GM12874 (cell line): ENCODE measurements at regions not wholly inside any gene's neighbourhood (a gene's known extent, or its start where the extent isn't known, plus 50 kb on each side); places are given as distances from the start of the nearest gene placed in this dataset.

ENCODE experiments used
- TF ChIP-seq, protein P1 (sequence below): IDR thresholded peaks from 2 replicates; pipeline ENCODE4 v1.5.1; 2011; ENCODE audit warnings: low read depth, mild to moderate bottlenecking, control low read depth, low read length, moderate library complexity; ENCODE audit not compliant: insufficient read depth

DNA sequence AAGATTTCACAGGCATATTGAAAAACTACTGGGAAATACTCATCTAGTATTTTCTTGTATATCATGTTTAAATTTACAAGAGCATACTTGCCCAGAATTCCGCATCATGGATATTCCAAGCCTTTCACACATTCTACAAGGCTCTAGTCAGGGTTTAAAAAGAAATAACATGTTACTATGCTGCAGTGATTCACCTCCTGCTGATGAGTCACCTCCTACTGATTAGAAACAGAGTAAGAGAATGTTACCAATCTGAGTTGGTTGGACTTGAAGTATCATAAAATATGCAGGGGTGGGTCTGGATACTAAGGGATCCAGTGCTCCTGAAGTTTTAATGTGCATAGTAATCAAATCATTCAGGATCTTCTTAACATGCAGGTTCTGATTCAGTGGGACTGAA lies 192.0 kb upstream of the ANK2 start:
- TF ChIP-seq, protein P1, sequence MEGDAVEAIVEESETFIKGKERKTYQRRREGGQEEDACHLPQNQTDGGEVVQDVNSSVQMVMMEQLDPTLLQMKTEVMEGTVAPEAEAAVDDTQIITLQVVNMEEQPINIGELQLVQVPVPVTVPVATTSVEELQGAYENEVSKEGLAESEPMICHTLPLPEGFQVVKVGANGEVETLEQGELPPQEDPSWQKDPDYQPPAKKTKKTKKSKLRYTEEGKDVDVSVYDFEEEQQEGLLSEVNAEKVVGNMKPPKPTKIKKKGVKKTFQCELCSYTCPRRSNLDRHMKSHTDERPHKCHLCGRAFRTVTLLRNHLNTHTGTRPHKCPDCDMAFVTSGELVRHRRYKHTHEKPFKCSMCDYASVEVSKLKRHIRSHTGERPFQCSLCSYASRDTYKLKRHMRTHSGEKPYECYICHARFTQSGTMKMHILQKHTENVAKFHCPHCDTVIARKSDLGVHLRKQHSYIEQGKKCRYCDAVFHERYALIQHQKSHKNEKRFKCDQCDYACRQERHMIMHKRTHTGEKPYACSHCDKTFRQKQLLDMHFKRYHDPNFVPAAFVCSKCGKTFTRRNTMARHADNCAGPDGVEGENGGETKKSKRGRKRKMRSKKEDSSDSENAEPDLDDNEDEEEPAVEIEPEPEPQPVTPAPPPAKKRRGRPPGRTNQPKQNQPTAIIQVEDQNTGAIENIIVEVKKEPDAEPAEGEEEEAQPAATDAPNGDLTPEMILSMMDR, result no peak

DNA sequence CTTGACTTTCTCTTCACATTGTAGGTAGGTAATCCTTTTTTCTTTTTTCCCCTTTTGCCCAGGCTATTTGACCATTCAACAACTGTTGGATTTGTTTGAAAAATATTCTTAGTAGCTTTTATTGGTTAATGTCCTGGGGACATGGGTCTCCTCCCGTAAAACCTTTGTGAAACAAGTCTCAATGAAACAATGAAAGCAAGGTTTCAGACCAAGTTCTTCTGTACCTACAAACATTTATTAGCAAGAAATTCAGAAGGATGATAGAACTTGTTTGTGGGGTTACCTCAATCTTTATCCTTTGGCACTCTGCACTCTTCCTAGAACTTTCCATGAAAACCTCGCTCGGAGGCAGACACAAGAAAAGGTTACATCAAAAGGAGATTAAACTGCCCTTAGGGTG lies 190.7 kb upstream of the ANK2 start:
- TF ChIP-seq, protein P1, result no peak

DNA sequence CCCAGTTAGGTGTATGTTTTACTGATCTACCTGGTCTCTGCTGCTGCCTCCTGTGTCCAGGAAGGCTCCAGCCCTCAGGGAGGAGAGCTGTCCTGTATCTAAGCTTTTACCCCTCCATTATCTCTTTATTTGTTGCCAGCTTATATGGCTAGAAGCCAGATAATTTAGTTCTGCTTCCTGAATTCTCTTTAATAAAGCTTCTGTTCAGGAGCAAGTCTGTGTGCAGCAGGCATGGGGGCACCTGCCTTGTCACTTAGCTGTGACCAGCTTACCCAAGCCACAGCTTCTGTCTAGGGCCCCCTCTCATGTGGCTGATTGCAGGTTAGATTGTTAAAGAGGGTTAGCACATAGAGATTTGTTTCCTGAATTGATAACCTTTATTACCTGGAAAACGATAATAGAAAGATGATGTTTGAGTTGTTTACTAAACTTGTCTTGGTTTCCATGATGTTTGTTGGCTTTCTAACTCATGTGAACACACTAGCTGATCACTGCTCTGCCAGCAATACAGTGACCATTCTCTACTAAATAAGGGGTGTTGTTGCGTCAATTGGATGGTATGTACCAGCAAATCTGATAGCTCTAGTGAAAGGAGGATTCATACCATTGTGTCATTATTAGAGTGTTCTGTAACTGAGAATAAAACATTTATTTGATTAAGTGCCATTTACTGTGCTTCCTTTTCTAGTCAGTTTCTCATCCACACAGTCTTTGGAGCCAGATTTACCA lies 189.8 kb upstream of the ANK2 start:
- TF ChIP-seq, protein P1, result no peak

DNA sequence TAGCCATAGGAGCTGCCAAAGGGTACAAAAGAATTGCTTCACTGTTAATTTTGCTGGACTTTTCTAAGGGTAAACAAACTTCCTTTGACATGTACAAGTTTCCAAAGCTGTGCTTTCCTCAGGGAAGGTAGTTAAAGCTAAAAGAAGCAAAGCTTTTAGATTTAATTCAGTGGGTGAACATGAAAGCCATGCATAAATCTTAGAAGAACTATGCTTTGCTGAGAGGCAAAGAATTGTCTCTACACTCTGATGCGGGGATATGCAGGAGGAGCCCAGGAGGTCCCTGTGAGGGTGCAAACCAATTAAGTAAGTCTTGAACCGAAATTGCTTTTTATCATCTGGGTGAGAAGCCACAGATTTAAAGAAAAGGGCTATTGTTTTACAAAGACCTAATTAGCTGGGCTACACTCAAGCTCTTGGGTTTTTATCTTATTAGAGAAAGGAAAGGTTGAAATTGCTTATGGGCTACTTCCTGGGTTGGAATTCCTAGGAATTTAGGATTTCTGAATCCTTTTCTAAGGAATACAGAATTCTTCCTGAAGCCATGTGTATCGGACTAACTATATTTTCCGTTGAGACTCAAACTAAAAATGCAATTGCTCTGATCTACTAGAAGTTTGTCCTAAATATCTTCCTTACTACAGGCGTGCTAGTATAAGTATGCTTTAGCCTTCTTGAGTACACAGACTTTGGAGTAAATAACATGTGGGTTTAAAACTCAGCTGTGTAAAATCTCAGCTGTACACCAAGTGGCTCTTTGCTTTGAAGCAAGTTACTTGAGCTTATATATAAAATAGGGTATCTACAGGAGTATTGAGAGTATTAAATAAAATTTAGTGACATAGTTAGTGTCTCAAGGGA lies 188.4 kb upstream of the ANK2 start:
- TF ChIP-seq, protein P1, result no peak

DNA sequence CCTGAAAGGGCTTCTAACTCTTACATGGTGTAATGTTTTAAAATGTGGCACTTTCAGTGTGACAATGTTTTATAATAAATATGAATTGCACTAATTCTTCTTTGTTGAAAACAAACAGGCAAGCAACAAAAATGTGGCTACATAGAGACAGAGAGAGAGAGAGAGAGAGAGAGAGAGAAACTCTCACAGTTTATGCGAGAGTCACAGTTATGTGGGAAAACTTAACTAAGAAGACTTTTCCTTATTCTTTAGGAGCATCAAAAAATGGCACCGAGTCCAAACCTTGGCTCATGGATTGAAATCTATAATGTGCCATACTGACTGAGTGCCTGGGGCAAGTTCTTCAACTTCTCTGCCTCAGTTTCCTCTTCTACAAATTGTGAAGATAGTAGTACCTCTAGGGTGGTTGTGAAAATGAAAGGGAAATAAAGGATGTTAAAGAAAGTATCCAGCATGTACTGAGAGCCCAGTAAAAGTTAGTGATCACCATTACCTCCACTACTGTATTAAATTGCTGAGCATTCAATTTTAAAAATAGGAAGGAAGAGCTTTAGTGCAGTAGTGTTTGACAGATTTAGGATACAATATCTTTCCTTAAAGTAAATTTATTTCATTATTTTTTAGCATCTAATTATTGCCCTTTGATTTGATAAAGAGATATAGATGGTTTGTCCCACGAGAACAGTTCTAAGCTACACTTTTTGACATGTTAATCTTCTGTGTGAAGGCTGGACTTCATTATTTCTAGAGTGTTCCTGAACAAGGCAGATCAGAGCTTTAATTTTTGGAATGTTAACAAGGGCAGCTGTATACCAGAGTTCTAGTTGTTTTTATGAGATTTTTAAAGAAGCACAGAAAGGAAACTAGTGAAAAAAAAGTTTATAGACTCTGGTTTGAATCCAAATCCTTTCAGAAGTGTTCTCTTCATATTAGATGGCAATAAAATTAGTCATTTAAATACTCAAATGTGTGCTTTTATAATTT lies 187.5 kb upstream of the ANK2 start:
- TF ChIP-seq, protein P1, result no peak

DNA sequence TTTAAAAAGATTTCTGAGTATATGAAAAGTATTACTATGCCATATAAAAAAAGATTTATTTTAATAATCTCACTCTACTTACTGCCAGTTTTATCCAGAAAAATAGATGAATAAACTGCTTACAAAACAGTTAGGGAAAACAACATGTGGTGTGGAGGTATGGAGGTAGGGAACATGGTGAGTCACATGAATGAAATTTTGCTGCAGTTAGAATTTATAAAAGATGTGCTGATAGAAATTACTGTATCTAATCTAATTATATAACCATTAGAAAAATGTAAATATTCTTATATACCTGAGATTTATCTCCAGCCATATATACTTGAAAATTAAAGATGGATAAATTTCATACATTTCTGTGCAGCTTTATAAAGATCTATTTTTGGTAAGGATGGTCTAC lies 184.0 kb upstream of the ANK2 start:
- TF ChIP-seq, protein P1, result no peak
